ENCODE measurements at regions not wholly inside any gene's neighbourhood (a gene's known extent, or its start where the extent isn't known, plus 50 kb on each side); places are given as distances from the start of the nearest gene placed in this dataset.

GRCh38 chr1:79819140-79819539 lies 812.6 kb upstream of the ADGRL4 start:
- H3K4me2 ChIP-seq (ENCODE audit: low read length), result no peak overlapping the region
- no peaks in the 10 kb centered on the region for H3K79me2 ChIP-seq (replicated peaks; ENCODE audit: insufficient read depth, low read length)
- no peaks in the 10 kb centered on the region for H3F3A ChIP-seq (ENCODE audit: insufficient read depth, low read length, poor library complexity, severe bottlenecking)
- H3K27me3 ChIP-seq (ENCODE audit: insufficient read depth, low read depth, low read length), result no peaks in the 10 kb centered on the region
- no peak overlapping the region for H3K27ac ChIP-seq (ENCODE audit: low read length)
- H3K9ac ChIP-seq (ENCODE audit: low read length), result no peak overlapping the region
- TF ChIP-seq CTCF (IDR thresholded peaks at IDR 0.05; ENCODE audit: poor library complexity, severe bottlenecking), result no peak
- TF ChIP-seq EZH2 (IDR thresholded peaks at IDR 0.05; ENCODE audit: borderline replicate concordance, insufficient read depth, low read length, poor library complexity, severe bottlenecking), result no peak
- TF ChIP-seq EP300 (conservative IDR thresholded peaks at IDR 0.05; ENCODE audit: poor library complexity, severe bottlenecking), result no peak
- TF ChIP-seq TAF1 (IDR thresholded peaks at IDR 0.05; ENCODE audit: low read depth), result no peak
- no peak for TF ChIP-seq RAD21 (conservative IDR thresholded peaks at IDR 0.05)
- TF ChIP-seq MXI1 (conservative IDR thresholded peaks at IDR 0.05; ENCODE audit: poor library complexity, severe bottlenecking), result no peak
- TF ChIP-seq, protein P1, sequence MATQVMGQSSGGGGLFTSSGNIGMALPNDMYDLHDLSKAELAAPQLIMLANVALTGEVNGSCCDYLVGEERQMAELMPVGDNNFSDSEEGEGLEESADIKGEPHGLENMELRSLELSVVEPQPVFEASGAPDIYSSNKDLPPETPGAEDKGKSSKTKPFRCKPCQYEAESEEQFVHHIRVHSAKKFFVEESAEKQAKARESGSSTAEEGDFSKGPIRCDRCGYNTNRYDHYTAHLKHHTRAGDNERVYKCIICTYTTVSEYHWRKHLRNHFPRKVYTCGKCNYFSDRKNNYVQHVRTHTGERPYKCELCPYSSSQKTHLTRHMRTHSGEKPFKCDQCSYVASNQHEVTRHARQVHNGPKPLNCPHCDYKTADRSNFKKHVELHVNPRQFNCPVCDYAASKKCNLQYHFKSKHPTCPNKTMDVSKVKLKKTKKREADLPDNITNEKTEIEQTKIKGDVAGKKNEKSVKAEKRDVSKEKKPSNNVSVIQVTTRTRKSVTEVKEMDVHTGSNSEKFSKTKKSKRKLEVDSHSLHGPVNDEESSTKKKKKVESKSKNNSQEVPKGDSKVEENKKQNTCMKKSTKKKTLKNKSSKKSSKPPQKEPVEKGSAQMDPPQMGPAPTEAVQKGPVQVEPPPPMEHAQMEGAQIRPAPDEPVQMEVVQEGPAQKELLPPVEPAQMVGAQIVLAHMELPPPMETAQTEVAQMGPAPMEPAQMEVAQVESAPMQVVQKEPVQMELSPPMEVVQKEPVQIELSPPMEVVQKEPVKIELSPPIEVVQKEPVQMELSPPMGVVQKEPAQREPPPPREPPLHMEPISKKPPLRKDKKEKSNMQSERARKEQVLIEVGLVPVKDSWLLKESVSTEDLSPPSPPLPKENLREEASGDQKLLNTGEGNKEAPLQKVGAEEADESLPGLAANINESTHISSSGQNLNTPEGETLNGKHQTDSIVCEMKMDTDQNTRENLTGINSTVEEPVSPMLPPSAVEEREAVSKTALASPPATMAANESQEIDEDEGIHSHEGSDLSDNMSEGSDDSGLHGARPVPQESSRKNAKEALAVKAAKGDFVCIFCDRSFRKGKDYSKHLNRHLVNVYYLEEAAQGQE (IDR thresholded peaks at IDR 0.05; ENCODE audit: borderline replicate concordance), result no peak
- TF ChIP-seq POLR2AphosphoS5 (IDR thresholded peaks at IDR 0.05), result no peak
- no peak for TF ChIP-seq SMC3 (conservative IDR thresholded peaks at IDR 0.05; ENCODE audit: poor library complexity)
- H3K4me3 ChIP-seq (ENCODE audit: low read length), result no peak overlapping the region
- no peaks in the 10 kb centered on the region for H3K9me3 ChIP-seq (ENCODE audit: low read length)
- no peaks in the 10 kb centered on the region for H4K20me1 ChIP-seq (ENCODE audit: insufficient read depth)
- no peaks in the 10 kb centered on the region for H3K36me3 ChIP-seq (ENCODE audit: insufficient read depth, low read length)
- H2AFZ ChIP-seq (ENCODE audit: low read depth, low read length), result no peak overlapping the region
- no peaks in the 10 kb centered on the region for H3K9me2 ChIP-seq (ENCODE audit: insufficient read depth, low read length)

GRCh38 chr1:79817031-79817560 lies 810.6 kb upstream of the ADGRL4 start:
- H3K4me3 ChIP-seq (ENCODE audit: low read length), result no peak overlapping the region
- no peaks in the 10 kb centered on the region for H3K9me3 ChIP-seq (ENCODE audit: low read length)
- H3K4me2 ChIP-seq (ENCODE audit: low read length), result no peak overlapping the region
- H3K36me3 ChIP-seq (ENCODE audit: insufficient read depth, low read length), result no peaks in the 10 kb centered on the region
- no peaks in the 10 kb centered on the region for H3K79me2 ChIP-seq (replicated peaks; ENCODE audit: insufficient read depth, low read length)
- H3K27ac ChIP-seq (ENCODE audit: low read length), result no peak overlapping the region
- H3K27me3 ChIP-seq (ENCODE audit: insufficient read depth, low read depth, low read length), result no peaks in the 10 kb centered on the region
- H3K9ac ChIP-seq (ENCODE audit: low read length), result no peak overlapping the region
- TF ChIP-seq, protein P1 (IDR thresholded peaks at IDR 0.05; ENCODE audit: borderline replicate concordance), result no peak
- TF ChIP-seq RAD21 (conservative IDR thresholded peaks at IDR 0.05), result no peak
- no peak for TF ChIP-seq EP300 (conservative IDR thresholded peaks at IDR 0.05; ENCODE audit: poor library complexity, severe bottlenecking)
- TF ChIP-seq SMC3 (conservative IDR thresholded peaks at IDR 0.05; ENCODE audit: poor library complexity), result no peak
- TF ChIP-seq EZH2 (IDR thresholded peaks at IDR 0.05; ENCODE audit: borderline replicate concordance, insufficient read depth, low read length, poor library complexity, severe bottlenecking), result no peak
- TF ChIP-seq TAF1 (IDR thresholded peaks at IDR 0.05; ENCODE audit: low read depth), result no peak
- no peak for TF ChIP-seq POLR2AphosphoS5 (IDR thresholded peaks at IDR 0.05)
- TF ChIP-seq MXI1 (conservative IDR thresholded peaks at IDR 0.05; ENCODE audit: poor library complexity, severe bottlenecking), result no peak
- H2AFZ ChIP-seq (ENCODE audit: low read depth, low read length), result no peak overlapping the region
- H3F3A ChIP-seq (ENCODE audit: insufficient read depth, low read length, poor library complexity, severe bottlenecking), result no peaks in the 10 kb centered on the region
- H3K9me2 ChIP-seq (ENCODE audit: insufficient read depth, low read length), result no peaks in the 10 kb centered on the region
- no peaks in the 10 kb centered on the region for H4K20me1 ChIP-seq (ENCODE audit: insufficient read depth)

Data from neural cell (in vitro differentiated cells).